ENCODE measurements at regions not wholly inside any gene's neighbourhood (a gene's known extent, or its start where the extent isn't known, plus 50 kb on each side); places are given as distances from the start of the nearest gene placed in this dataset.

- TF ChIP-seq POLR2A (IDR thresholded peaks at IDR 0.05) (no peak), CTCF (IDR thresholded peaks at IDR 0.05) (no peak)
Observed at GRCh38 chr2:22690096-22690495, 694.9 kb upstream of the KLHL29 start.

Data from heart left ventricle (tissue), 13 donors.